ENCODE measurements at regions not wholly inside any gene's neighbourhood (a gene's known extent, or its start where the extent isn't known, plus 50 kb on each side); places are given as distances from the start of the nearest gene placed in this dataset.
A peak's percentile ranks its signal among the peaks of the same experiment; 100 is the strongest.

DNA sequence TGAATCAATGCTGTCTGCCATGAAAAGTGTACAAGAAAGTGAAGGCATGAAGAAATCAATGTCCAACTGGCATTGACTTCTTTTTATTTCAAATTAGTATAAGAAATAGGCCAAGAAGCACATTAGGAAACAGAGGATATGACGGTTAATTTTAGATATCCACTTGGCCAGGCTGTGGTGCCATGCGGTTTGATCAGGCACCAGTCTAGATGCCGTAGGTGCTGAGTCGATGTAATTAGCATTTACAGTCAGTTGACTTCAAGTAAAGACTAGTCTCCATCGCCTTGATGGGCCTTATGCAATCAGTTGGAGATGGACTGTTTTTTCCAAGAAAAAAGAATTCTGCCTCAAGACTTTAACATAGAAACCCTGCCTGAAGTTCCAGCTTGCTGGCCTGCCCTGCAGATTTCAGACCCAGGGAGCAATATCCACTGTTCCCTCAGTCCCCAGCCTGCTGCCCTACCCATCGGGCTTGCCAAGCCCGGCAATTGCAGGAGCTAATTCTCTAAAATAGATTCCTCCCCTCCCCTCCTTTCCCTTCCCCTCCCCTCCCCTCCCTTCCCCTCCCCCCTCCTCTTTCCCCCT is 120.5 kb upstream of the PEG3 start:
- H3K4me3 Mint-ChIP-seq (ENCODE audit: unreplicated experiment) = no peak overlapping the region
- TF ChIP-seq, protein P1, sequence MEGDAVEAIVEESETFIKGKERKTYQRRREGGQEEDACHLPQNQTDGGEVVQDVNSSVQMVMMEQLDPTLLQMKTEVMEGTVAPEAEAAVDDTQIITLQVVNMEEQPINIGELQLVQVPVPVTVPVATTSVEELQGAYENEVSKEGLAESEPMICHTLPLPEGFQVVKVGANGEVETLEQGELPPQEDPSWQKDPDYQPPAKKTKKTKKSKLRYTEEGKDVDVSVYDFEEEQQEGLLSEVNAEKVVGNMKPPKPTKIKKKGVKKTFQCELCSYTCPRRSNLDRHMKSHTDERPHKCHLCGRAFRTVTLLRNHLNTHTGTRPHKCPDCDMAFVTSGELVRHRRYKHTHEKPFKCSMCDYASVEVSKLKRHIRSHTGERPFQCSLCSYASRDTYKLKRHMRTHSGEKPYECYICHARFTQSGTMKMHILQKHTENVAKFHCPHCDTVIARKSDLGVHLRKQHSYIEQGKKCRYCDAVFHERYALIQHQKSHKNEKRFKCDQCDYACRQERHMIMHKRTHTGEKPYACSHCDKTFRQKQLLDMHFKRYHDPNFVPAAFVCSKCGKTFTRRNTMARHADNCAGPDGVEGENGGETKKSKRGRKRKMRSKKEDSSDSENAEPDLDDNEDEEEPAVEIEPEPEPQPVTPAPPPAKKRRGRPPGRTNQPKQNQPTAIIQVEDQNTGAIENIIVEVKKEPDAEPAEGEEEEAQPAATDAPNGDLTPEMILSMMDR (IDR thresholded peaks at IDR 0.05; ENCODE audit: insufficient read depth in 1 of 2, low read depth in 1 of 2, low read length in 1 of 2, severe bottlenecking in 1 of 2, unreplicated experiment in 1 of 2) = no peak
- no peaks in the 10 kb centered on the region for H3K4me1 Mint-ChIP-seq (ENCODE audit: low read depth, unreplicated experiment)
- BruUV-seq (replicated peaks) = no TSS peak
- no peaks in the 10 kb centered on the region for H3K4me1 ChIP-seq
- H3K27ac Mint-ChIP-seq (ENCODE audit: unreplicated experiment) = no peak overlapping the region
- no peak for DNase-seq
- no peaks in the 10 kb centered on the region for H3K36me3 ChIP-seq (ENCODE audit: control insufficient read depth, insufficient read depth, low read length)
- H3K27me3 Mint-ChIP-seq (ENCODE audit: insufficient read depth, unreplicated experiment) = no peaks in the 10 kb centered on the region
- POLR2A ChIA-PET = no interaction called here
- H3K36me3 Mint-ChIP-seq (ENCODE audit: insufficient read depth, unreplicated experiment) = no peaks in the 10 kb centered on the region
- CTCF ChIA-PET = no interaction called here
- H3K9me3 Mint-ChIP-seq (ENCODE audit: unreplicated experiment) = peaks cover 56% of the 10 kb centered on the region
- no peak overlapping the region for H3K4me3 ChIP-seq (ENCODE audit: low read depth, low read length)
- no peaks in the 10 kb centered on the region for H3K27me3 ChIP-seq (replicated peaks; ENCODE audit: control insufficient read depth, insufficient read depth, low read length)
- intact Hi-C loops (cut with micrococcal nuclease; ENCODE audit: unreplicated experiment) = no loop called here
- H3K9me3 ChIP-seq = peaks cover 14% of the 10 kb centered on the region

DNA sequence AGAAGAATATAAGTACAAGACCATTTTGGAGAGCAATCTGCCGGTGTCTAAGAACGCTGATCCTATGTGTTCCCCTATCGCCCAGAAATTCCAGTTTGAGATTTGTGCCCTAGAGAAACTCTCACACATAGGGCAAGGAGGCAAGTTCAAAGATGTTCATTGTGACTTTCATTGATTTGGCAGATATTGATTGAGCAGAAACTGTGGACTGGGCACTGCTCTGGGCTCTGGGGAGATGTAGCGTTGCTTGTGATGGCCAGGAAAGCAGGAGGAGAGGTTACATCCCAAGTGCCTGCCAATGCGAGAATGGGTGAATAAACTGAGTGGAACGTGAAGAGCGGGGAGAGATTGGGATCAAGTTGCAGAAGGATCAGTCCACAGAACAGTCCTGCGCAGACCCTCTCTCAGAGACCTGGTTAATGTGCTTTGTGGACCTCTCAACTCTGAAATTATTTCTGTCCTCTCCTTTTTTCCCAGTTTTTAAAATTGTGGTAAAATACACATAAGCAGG is 123.9 kb upstream of the PEG3 start:
- no peaks in the 10 kb centered on the region for H3K27me3 Mint-ChIP-seq (ENCODE audit: insufficient read depth, unreplicated experiment)
- H3K4me3 ChIP-seq (ENCODE audit: low read depth, low read length) = no peak overlapping the region
- no peak overlapping the region for H3K27ac Mint-ChIP-seq (ENCODE audit: unreplicated experiment)
- no peak overlapping the region for H3K4me3 Mint-ChIP-seq (ENCODE audit: unreplicated experiment)
- intact Hi-C loops (cut with micrococcal nuclease; ENCODE audit: unreplicated experiment) = no loop called here
- H3K4me1 ChIP-seq = no peaks in the 10 kb centered on the region
- peaks cover 12% of the 10 kb centered on the region for H3K9me3 ChIP-seq
- no peaks in the 10 kb centered on the region for H3K4me1 Mint-ChIP-seq (ENCODE audit: low read depth, unreplicated experiment)
- POLR2A ChIA-PET = interaction anchor here (0.5 kb wide), 1 partner anchor 805 kb away, joined by 3 read pairs; the partner anchor contains the start of gene ZNF586
- H3K9me3 Mint-ChIP-seq (ENCODE audit: unreplicated experiment) = peaks cover 46% of the 10 kb centered on the region
- DNase-seq = no peak
- TF ChIP-seq, protein P1 (IDR thresholded peaks at IDR 0.05; ENCODE audit: insufficient read depth in 1 of 2, low read depth in 1 of 2, low read length in 1 of 2, severe bottlenecking in 1 of 2, unreplicated experiment in 1 of 2) = no peak
- H3K36me3 Mint-ChIP-seq (ENCODE audit: insufficient read depth, unreplicated experiment) = no peaks in the 10 kb centered on the region
- CTCF ChIA-PET = no interaction called here
- H3K36me3 ChIP-seq (ENCODE audit: control insufficient read depth, insufficient read depth, low read length) = no peaks in the 10 kb centered on the region
- BruUV-seq (replicated peaks) = no TSS peak
- H3K27me3 ChIP-seq (replicated peaks; ENCODE audit: control insufficient read depth, insufficient read depth, low read length) = no peaks in the 10 kb centered on the region

DNA sequence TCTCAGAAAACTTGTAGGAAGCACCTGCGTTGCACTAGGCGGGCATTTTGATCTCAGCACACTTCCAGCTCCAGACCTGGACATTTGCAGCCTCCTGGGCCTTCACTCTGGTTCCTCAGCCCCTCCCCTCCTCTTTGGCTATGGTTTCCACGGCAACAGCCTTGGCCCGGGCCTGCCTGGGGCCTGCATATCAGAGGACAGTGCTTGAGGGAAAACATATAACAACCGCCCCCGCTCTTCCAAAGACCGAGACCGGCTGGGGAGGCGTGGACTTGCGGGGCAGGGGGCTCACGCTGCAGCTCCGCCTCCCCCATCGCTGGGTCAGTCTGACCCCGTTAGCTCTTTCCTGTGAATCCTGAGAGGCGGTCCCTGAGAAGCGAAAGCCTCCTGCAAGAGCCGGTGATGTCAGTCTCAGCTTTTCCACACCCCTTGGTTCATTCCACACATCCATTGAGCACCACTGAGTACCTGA is 125.7 kb upstream of the PEG3 start:
- H3K4me1 ChIP-seq = no peaks in the 10 kb centered on the region
- POLR2A ChIA-PET = no interaction called here
- intact Hi-C loops (cut with micrococcal nuclease; ENCODE audit: unreplicated experiment) = no loop called here
- H3K27me3 ChIP-seq (replicated peaks; ENCODE audit: control insufficient read depth, insufficient read depth, low read length) = no peaks in the 10 kb centered on the region
- no peaks in the 10 kb centered on the region for H3K36me3 Mint-ChIP-seq (ENCODE audit: insufficient read depth, unreplicated experiment)
- TF ChIP-seq, protein P1 (IDR thresholded peaks at IDR 0.05; ENCODE audit: insufficient read depth in 1 of 2, low read depth in 1 of 2, low read length in 1 of 2, severe bottlenecking in 1 of 2, unreplicated experiment in 1 of 2) = no peak
- H3K9me3 ChIP-seq = peaks cover 4% of the 10 kb centered on the region; the same call in 1 of the 2 replicates
- peaks cover 47% of the 10 kb centered on the region for H3K9me3 Mint-ChIP-seq (ENCODE audit: unreplicated experiment)
- H3K27ac Mint-ChIP-seq (ENCODE audit: unreplicated experiment) = no peak overlapping the region
- H3K4me1 Mint-ChIP-seq (ENCODE audit: low read depth, unreplicated experiment) = no peaks in the 10 kb centered on the region
- H3K4me3 Mint-ChIP-seq (ENCODE audit: unreplicated experiment) = no peak overlapping the region
- CTCF ChIA-PET = no interaction called here
- no TSS peak for BruUV-seq (replicated peaks)
- H3K27me3 Mint-ChIP-seq (ENCODE audit: insufficient read depth, unreplicated experiment) = no peaks in the 10 kb centered on the region
- H3K36me3 ChIP-seq (ENCODE audit: control insufficient read depth, insufficient read depth, low read length) = no peaks in the 10 kb centered on the region
- peak in 1 of 2 experiments; percentile 56 for DNase-seq
- H3K4me3 ChIP-seq (ENCODE audit: low read depth, low read length) = no peak overlapping the region
